ENCODE measurements at regions not wholly inside any gene's neighbourhood (a gene's known extent, or its start where the extent isn't known, plus 50 kb on each side); places are given as distances from the start of the nearest gene placed in this dataset.

DNA sequence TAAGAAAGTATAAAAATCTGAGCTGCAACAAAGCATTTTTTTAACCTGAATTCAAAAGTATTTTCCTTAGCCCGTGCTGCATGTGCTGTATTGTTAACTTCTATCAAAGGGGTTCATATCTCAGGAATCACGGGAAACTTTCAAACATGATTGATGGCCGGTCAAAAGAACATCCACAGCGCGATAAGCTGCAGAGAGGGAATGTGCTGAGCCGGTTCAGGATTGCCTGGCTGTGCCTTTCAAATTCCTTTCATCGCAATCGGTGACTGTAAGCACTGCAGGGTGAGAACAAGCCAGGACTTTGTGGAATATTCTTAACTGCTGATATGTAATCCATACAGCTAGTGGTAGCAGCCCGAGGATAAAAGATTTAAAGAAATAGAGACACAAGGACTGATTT is 210.9 kb upstream of the NOCT start:
- TF ChIP-seq TEAD4 (IDR thresholded peaks at IDR 0.05) (no peak), ZBTB7A (IDR thresholded peaks at IDR 0.05; ENCODE audit: low read depth) (no peak), EP300 (IDR thresholded peaks at IDR 0.05; ENCODE audit: borderline replicate concordance) (no peak), RAD21 (IDR thresholded peaks at IDR 0.05; ENCODE audit: low read depth) (no peak), CEBPB (IDR thresholded peaks at IDR 0.05) (no peak), NFIC (IDR thresholded peaks at IDR 0.05) (no peak), YY1 (IDR thresholded peaks at IDR 0.05; ENCODE audit: low read depth) (no peak), CREB1 (IDR thresholded peaks at IDR 0.05; ENCODE audit: low read depth) (no peak), TCF12 (IDR thresholded peaks at IDR 0.05; ENCODE audit: low read depth) (no peak), TAF1 (IDR thresholded peaks at IDR 0.05; ENCODE audit: low read depth) (no peak), FOXM1 (IDR thresholded peaks at IDR 0.05; ENCODE audit: borderline replicate concordance, low read depth) (no peak), EGR1 (IDR thresholded peaks at IDR 0.05) (no peak)
- TF ChIP-seq, protein P1, sequence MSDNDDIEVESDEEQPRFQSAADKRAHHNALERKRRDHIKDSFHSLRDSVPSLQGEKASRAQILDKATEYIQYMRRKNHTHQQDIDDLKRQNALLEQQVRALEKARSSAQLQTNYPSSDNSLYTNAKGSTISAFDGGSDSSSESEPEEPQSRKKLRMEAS (IDR thresholded peaks at IDR 0.05) = no peak
- TF ChIP-seq, protein P2, sequence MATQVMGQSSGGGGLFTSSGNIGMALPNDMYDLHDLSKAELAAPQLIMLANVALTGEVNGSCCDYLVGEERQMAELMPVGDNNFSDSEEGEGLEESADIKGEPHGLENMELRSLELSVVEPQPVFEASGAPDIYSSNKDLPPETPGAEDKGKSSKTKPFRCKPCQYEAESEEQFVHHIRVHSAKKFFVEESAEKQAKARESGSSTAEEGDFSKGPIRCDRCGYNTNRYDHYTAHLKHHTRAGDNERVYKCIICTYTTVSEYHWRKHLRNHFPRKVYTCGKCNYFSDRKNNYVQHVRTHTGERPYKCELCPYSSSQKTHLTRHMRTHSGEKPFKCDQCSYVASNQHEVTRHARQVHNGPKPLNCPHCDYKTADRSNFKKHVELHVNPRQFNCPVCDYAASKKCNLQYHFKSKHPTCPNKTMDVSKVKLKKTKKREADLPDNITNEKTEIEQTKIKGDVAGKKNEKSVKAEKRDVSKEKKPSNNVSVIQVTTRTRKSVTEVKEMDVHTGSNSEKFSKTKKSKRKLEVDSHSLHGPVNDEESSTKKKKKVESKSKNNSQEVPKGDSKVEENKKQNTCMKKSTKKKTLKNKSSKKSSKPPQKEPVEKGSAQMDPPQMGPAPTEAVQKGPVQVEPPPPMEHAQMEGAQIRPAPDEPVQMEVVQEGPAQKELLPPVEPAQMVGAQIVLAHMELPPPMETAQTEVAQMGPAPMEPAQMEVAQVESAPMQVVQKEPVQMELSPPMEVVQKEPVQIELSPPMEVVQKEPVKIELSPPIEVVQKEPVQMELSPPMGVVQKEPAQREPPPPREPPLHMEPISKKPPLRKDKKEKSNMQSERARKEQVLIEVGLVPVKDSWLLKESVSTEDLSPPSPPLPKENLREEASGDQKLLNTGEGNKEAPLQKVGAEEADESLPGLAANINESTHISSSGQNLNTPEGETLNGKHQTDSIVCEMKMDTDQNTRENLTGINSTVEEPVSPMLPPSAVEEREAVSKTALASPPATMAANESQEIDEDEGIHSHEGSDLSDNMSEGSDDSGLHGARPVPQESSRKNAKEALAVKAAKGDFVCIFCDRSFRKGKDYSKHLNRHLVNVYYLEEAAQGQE (IDR thresholded peaks at IDR 0.05; ENCODE audit: low read depth) = no peak
- TF ChIP-seq, protein P3, sequence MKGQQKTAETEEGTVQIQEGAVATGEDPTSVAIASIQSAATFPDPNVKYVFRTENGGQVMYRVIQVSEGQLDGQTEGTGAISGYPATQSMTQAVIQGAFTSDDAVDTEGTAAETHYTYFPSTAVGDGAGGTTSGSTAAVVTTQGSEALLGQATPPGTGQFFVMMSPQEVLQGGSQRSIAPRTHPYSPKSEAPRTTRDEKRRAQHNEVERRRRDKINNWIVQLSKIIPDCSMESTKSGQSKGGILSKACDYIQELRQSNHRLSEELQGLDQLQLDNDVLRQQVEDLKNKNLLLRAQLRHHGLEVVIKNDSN (IDR thresholded peaks at IDR 0.05) = no peak

DNA sequence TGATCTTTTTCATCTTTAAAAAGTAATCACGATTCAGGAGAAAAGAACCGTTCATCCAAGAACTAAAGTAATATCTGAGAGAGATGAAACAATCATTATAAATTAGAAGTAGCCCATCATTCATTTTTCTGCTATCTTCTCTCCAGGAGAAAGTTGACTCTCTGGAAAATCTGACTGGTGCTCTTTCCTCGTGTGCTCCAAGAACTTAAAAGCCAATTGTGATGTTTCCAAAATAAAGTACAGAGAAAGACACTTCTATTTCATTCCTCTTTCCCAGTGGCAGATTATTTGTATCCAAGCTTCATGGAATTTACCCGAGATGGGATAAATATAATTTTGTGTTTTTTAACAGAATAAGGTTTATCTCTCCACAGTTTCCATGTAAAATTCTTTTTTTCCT is 212.5 kb upstream of the NOCT start:
- TF ChIP-seq ZBTB7A (IDR thresholded peaks at IDR 0.05; ENCODE audit: low read depth) = no peak
- TF ChIP-seq TEAD4 (IDR thresholded peaks at IDR 0.05) = no peak
- no peak for TF ChIP-seq TCF12 (IDR thresholded peaks at IDR 0.05; ENCODE audit: low read depth)
- TF ChIP-seq, protein P3 (IDR thresholded peaks at IDR 0.05) = no peak
- TF ChIP-seq, protein P2 (IDR thresholded peaks at IDR 0.05; ENCODE audit: low read depth) = no peak
- no peak for TF ChIP-seq EP300 (IDR thresholded peaks at IDR 0.05; ENCODE audit: borderline replicate concordance)
- no peak for TF ChIP-seq RAD21 (IDR thresholded peaks at IDR 0.05; ENCODE audit: low read depth)
- TF ChIP-seq, protein P1 (IDR thresholded peaks at IDR 0.05) = no peak
- TF ChIP-seq CREB1 (IDR thresholded peaks at IDR 0.05; ENCODE audit: low read depth) = no peak
- TF ChIP-seq YY1 (IDR thresholded peaks at IDR 0.05; ENCODE audit: low read depth) = no peak
- TF ChIP-seq EGR1 (IDR thresholded peaks at IDR 0.05) = no peak
- TF ChIP-seq CEBPB (IDR thresholded peaks at IDR 0.05) = no peak
- no peak for TF ChIP-seq NFIC (IDR thresholded peaks at IDR 0.05)
- no peak for TF ChIP-seq FOXM1 (IDR thresholded peaks at IDR 0.05; ENCODE audit: borderline replicate concordance, low read depth)
- no peak for TF ChIP-seq TAF1 (IDR thresholded peaks at IDR 0.05; ENCODE audit: low read depth)

DNA sequence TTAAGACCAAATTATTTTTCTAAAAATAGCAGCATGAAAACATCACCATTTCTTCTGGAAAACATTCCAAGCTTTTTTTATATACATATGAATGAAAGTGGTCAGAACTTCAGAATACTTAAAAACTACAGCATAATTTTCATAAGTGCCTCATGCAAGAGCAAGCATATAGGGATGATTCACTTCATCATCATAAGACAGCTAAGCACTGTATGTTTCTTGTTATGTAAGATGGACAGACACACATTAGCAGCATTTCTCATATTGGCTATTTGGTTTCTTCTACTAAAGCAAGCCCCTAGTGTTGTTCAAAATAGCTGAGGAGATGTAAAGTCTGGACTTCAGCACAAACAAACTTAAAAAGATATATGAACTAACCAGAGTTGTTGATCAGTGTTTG is 213.1 kb upstream of the NOCT start:
- TF ChIP-seq, protein P3 (IDR thresholded peaks at IDR 0.05) = no peak
- TF ChIP-seq RAD21 (IDR thresholded peaks at IDR 0.05; ENCODE audit: low read depth) = no peak

DNA sequence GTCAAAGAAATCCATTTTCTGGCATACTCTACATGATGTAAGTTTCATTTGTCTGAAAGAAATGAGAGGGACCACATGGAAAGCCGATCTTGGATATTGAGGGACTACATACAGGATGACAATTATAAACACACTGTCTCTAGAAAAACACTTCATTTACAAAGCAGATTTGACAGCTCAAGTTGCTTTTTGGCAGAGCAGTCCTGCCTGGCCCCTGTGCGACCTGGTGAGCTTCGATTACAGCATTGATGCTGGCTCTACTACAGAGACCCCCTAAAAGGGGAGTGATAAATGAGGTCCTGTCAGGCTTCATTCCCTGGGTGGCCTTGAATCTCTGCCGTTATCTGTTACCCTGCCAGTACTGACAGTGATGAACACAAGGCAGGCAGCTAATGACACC is 215.2 kb upstream of the NOCT start:
- TF ChIP-seq EGR1 (IDR thresholded peaks at IDR 0.05) = no peak
- TF ChIP-seq NFIC (IDR thresholded peaks at IDR 0.05) = no peak
- TF ChIP-seq CREB1 (IDR thresholded peaks at IDR 0.05; ENCODE audit: low read depth) = no peak
- TF ChIP-seq, protein P1 (IDR thresholded peaks at IDR 0.05) = no peak
- TF ChIP-seq CEBPB (IDR thresholded peaks at IDR 0.05) = no peak
- no peak for TF ChIP-seq RAD21 (IDR thresholded peaks at IDR 0.05; ENCODE audit: low read depth)
- no peak for TF ChIP-seq EP300 (IDR thresholded peaks at IDR 0.05; ENCODE audit: borderline replicate concordance)
- no peak for TF ChIP-seq TAF1 (IDR thresholded peaks at IDR 0.05; ENCODE audit: low read depth)
- no peak for TF ChIP-seq TEAD4 (IDR thresholded peaks at IDR 0.05)
- no peak for TF ChIP-seq FOXM1 (IDR thresholded peaks at IDR 0.05; ENCODE audit: borderline replicate concordance, low read depth)

DNA sequence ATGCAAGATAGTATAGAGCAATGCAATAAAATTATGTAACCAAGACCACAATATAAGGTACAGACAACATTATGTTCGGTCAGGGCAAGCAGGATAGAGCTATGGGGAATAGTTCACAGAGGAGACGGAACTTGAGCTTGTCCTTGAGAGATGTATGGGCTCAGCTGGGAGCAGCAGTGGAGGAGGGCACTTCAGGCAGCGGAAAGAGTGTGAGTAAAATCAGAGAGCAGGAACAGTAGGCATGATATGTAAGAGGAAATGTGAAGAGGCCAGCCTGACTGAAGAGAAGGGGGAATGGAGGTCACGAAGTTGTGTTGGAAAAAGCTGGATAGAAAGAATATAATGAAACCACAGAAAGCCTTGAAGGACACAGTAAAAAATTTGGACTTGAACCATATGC is 217.2 kb upstream of the NOCT start:
- TF ChIP-seq TCF12 (IDR thresholded peaks at IDR 0.05; ENCODE audit: low read depth) (no peak), RAD21 (IDR thresholded peaks at IDR 0.05; ENCODE audit: low read depth) (no peak), CREB1 (IDR thresholded peaks at IDR 0.05; ENCODE audit: low read depth) (no peak), ZBTB7A (IDR thresholded peaks at IDR 0.05; ENCODE audit: low read depth) (no peak), EGR1 (IDR thresholded peaks at IDR 0.05) (no peak), YY1 (IDR thresholded peaks at IDR 0.05; ENCODE audit: low read depth) (no peak), CEBPB (IDR thresholded peaks at IDR 0.05) (no peak), TAF1 (IDR thresholded peaks at IDR 0.05; ENCODE audit: low read depth) (no peak), TEAD4 (IDR thresholded peaks at IDR 0.05) (no peak), NFIC (IDR thresholded peaks at IDR 0.05) (no peak), FOXM1 (IDR thresholded peaks at IDR 0.05; ENCODE audit: borderline replicate concordance, low read depth) (no peak)
- TF ChIP-seq, protein P1 (IDR thresholded peaks at IDR 0.05) = no peak
- TF ChIP-seq, protein P3 (IDR thresholded peaks at IDR 0.05) = no peak
- TF ChIP-seq, protein P2 (IDR thresholded peaks at IDR 0.05; ENCODE audit: low read depth) = no peak

Data from Ishikawa (cell line).